NCI-H1105 treated with DMSO at 0.1 percent for 48 hours (cell line): ENCODE measurements at regions not wholly inside any gene's neighbourhood (a gene's known extent, or its start where the extent isn't known, plus 50 kb on each side); places are given as distances from the start of the nearest gene placed in this dataset.

Experiments used
- DNase-seq: peaks from one replicate; lab custom pipeline; 2025; lab: John Stamatoyannopoulos, UW

GRCh38 chr2:226079196-226079595 is 679.7 kb downstream of the NYAP2 start:
- DNase-seq, result no peak

- DNase-seq, result no peak
These were observed 679.2 kb downstream of the NYAP2 start for GRCh38 chr2:226078666-226079065.

GRCh38 chr2:226077841-226078240 is 678.3 kb downstream of the NYAP2 start:
- no peak for DNase-seq

- DNase-seq, result no peak
These were observed 677.5 kb downstream of the NYAP2 start for GRCh38 chr2:226077031-226077430.

- no peak for DNase-seq
These were observed 677.0 kb downstream of the NYAP2 start for GRCh38 chr2:226076529-226076928.

- no peak for DNase-seq
These were observed 674.9 kb downstream of the NYAP2 start for GRCh38 chr2:226074391-226074790.

GRCh38 chr2:226073496-226074160 is 674.1 kb downstream of the NYAP2 start:
- no peak for DNase-seq

GRCh38 chr2:226066873-226067272 is 667.4 kb downstream of the NYAP2 start:
- DNase-seq, result no peak

GRCh38 chr2:226066391-226066790 is 666.9 kb downstream of the NYAP2 start:
- DNase-seq, result no peak

GRCh38 chr2:226064932-226065570 is 665.5 kb downstream of the NYAP2 start:
- no peak for DNase-seq

- no peak for DNase-seq
These were observed 664.4 kb downstream of the NYAP2 start for GRCh38 chr2:226063704-226064440.

- no peak for DNase-seq
These were observed 660.6 kb downstream of the NYAP2 start for GRCh38 chr2:226059961-226060627.

- no peak for DNase-seq
These were observed 658.4 kb downstream of the NYAP2 start for GRCh38 chr2:226057914-226058313.

GRCh38 chr2:226057365-226057764 is 657.9 kb downstream of the NYAP2 start:
- no peak for DNase-seq

GRCh38 chr2:226052772-226053416 is 653.4 kb downstream of the NYAP2 start:
- no peak for DNase-seq

GRCh38 chr2:226050822-226051221 is 651.3 kb downstream of the NYAP2 start:
- no peak for DNase-seq

- DNase-seq, result no peak
These were observed 649.1 kb downstream of the NYAP2 start for GRCh38 chr2:226048611-226049010.

GRCh38 chr2:226045080-226045479 is 645.6 kb downstream of the NYAP2 start:
- no peak for DNase-seq

- DNase-seq, result no peak
These were observed 640.9 kb downstream of the NYAP2 start for GRCh38 chr2:226040344-226040900.

GRCh38 chr2:226037526-226037925 is 638.0 kb downstream of the NYAP2 start:
- no peak for DNase-seq

GRCh38 chr2:226031647-226032501 is 632.4 kb downstream of the NYAP2 start:
- DNase-seq, result no peak
